NCI-H524 (cell line): ENCODE measurements at regions not wholly inside any gene's neighbourhood (a gene's known extent, or its start where the extent isn't known, plus 50 kb on each side); places are given as distances from the start of the nearest gene placed in this dataset.
"Not testable (repeated sequence)": the region's sequence is repeated elsewhere in the genome, so short reads cannot be mapped to it uniquely, and the experiment has no call there.

Experiments used
- DNase-seq, 2 experiments: peaks; one replicate each; lab custom pipeline; 2025; lab: John Stamatoyannopoulos, UW

DNA sequence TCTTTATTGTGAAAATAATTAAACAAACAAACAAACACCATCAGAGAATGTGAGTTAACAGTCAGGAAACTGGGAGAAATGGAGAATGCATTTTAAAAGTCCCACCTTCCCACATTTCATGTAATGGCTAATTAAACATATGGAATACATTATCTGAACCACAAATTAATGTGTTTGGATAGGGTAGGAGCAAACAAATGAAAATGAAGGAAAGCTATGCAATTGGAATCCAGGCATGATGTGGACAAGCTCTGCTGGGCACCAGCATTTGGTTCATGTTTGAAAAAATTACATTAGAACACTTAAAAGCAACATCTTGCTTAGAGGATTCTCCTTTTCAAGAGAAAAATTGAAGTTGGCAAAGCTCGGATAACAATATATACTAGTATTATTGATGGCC, 628.1 kb downstream of the LMO4 start:
- no peak for DNase-seq

DNA sequence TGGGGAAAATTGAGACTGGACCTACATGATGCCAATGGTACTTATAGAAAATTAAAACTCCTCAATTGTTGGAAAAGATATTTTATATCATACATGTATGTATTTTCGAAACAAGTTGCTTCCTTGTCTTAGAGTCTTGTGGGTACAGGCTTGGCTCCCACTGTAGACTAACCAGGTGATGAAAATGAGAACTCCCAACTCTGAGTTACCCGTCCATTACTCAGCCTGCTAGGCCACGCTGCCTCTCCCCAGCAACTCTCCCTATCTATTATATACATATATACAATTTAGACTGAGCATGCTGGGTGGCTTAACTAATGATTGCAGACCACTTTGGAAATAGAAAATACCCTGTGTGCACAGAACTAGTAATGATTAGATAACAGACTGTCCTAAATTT, 628.7 kb downstream of the LMO4 start:
- no peak for DNase-seq

DNA sequence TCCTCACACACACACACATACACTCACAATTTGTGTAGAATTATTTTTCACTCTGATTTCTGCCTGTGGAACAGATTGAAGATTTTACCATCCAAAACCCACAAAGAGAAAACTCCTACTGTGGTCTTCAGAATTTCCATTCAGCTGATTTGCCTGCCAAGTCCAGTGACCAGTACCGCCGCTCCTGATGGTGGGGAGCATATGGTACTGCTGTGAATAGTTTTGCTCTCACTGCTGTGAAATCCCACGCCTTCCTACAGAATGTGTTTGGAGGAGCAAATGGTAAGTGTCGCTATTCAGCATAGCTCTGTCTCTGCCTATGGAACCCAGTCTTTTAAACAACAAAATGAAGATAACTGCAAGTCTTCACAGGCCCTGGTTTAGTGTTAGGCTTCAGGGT, 629.5 kb downstream of the LMO4 start:
- peak in 1 of 2 experiments; percentile 42 for DNase-seq

- DNase-seq = peak; percentile 22 to 56
Measured at GRCh38 chr1:87958716-87959115, 630.0 kb downstream of the LMO4 start.

- DNase-seq = peak; percentile 87 to 97
Measured at GRCh38 chr1:87959236-87959635, 630.6 kb downstream of the LMO4 start.

DNA sequence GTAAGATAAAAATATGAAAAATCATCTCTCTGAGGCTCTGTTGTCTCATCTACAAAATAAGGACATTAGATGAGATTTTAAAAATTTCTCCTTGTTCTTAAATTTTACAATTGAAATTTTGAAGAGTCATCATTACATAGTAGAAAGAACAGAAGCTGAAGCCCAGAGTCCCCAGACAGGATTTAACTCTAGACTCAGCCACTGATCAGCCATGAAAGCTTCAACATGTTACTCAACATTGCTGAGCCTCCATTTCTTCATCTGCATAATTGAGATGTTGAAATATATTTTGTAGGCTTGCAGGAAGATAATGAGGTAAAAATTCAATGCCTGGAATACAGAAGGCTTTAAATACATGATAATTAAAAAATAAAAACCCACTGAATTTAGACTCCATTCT, 633.3 kb downstream of the LMO4 start:
- no peak for DNase-seq

- DNase-seq = no peak
Measured at GRCh38 chr1:87963556-87963955, 634.9 kb downstream of the LMO4 start.

DNA sequence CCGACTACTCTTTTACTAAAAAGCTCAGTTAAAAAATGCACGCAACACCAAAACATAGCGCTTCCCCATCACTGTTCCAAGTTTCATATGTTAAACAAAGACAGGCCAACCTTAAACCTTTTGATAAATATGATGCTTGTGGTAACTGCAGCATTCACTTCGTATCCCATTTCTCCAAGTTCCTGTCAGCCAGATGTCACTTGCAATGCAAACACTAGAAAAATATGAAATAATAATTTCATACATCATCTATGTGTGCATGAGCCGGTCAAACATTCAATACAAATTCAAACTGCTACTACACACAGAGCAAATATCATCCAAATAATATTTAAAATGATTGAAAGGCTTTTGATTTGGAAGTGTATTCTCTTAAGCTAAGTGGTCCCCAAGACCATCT, 636.5 kb downstream of the LMO4 start:
- DNase-seq = no peak

DNA sequence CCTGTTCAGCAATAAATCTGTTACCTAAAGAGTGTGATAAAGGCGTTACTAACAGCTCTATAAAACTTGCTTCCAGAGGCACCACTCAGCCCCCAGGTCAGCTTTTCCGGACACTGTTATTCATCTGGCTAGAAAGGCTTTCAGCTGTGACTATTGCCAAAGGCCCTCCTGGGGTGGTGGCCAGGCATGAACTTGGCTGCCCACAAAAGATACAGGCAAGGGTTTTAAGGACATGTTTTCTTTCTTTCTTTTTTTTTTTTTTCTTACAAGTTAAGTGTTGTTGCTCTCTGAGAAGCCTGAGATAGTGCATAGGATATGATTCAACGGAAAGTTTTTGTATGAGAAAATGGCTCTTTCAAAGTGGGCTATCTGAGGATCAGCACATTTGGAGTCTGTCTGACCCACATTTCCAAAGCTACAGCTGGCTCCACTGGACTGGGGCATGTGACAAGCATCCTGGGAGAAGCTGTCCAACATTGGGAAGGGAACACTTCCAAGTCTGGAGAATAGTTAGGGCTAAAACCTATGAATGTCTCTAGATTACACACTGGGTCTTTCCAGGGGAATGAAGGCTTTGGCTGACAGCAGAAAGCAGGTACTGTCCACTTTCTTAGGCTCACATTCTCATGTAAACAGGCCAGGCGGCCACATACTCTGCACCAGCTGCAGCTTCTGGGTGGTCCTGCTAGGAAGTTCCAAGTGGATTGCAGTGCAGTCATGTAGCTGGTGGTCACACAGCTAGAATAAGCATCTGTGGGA, 639.7 kb downstream of the LMO4 start:
- DNase-seq = no peak

- DNase-seq = no peak
Measured at GRCh38 chr1:87969040-87969439, 640.4 kb downstream of the LMO4 start.

DNA sequence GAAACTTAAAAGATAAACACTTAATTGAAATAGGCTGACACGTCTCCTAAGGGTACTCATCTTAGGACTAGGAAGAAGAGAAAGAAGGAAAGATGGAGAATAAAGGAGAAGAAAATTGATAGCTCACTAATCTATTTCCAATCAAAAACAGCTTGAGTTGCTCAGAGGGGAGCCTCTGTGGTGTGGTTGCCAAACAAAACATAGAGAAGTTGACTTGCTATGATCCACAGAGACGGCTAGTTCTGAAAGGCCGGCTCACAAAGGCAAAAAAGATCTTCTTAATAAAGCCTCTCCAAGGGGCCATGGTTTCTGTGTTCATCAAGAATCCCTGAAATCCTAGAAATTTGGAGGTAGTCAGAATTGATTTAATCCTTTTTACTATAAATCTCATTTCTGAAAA, 644.1 kb downstream of the LMO4 start:
- no peak for DNase-seq

DNA sequence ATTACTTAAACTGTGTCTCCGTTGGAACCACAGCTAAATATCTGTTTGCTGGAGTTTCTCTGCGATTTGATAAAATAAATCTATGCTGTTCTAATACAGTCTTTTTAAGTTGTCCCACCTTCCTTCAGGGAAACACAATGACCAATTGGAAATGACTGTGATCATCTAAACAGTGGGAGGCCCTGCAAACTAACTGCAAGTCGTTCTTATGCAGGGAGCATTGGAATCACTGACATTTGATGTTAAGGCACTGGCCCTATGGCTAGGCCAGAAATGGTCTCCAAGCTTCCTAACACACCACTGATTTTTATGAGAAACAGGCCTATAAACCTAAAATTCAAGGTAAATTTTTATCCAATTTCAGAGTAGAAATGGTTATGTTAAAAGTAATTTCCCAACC, 645.2 kb downstream of the LMO4 start:
- DNase-seq = no peak

DNA sequence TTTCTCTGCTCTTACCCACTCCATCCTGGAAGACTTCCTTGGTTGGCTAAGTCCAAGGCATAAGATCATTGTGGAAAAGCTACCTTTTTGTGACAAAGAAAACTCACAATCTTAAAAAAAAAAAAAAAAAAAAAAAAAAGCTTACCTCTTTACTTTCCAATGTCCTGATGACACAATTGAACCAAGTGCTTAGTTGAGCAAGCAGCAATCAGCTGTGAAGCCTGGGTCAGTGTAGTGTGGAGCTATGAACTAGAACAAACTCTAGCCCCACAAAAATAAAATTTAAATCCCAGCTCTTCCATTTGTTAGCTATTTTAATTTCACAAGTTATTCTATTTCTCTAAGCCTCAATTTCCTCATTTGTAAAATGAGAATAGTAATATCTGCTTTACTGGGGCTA, 647.6 kb downstream of the LMO4 start:
- no peak for DNase-seq

DNA sequence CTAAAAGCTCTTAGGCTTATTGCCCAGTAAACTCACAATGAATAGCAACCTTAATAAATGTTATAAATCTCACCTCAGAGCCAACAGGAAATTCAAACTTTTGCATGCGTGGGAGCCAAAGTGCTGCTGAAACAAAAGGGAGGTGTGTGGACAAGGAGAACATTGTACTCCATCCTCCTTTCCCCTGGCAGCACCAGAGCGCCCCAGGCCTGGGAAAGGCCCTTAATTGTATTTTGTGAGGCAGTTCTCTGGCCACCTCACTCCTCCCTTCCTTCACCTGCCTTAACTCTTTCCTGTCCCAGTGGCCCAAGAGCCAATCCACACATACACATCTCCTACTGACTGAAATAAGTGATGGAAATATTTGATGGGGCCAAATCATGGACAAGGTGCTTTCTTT, 648.5 kb downstream of the LMO4 start:
- no peak for DNase-seq

- DNase-seq = peak in 1 of 2 experiments; percentile 22
Measured at GRCh38 chr1:87979079-87979478, 650.4 kb downstream of the LMO4 start.

DNA sequence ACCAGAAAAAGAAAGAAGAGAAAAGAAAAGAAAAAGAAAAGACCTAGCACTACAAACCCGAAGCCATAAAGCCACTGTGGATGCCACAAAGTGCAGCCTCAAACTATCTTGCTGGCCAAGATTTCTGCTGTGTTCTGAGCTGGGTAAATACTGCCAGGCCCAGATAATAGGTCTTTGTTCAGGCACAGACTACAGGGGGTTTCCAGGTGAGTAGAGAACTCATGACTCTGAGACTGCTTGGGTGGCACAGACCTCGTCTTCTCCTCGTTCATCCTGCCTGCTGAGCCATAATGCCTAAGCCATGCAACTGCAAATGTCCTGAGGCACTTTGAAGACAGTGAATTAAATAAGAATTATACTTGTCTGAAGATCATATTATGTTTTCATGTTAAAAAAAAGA, 651.8 kb downstream of the LMO4 start:
- DNase-seq = no peak

DNA sequence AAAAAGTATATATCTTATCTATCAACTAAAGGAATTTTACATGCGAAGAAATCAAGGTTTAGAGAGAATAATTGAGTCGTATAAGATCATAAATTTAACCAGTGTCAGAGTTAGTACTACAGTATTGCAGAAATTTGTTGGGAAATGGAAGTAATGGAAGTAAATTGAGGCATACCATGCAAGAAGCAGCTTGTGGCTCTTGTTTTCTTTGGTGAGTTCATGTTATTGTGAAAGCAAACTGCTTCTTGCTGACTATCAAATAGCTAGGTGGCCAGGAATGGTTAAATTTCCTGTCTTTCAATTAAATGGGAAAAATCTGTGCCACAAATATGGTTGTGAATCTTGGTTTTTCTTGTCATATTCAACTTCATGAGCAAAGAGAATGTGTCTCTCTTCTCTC, 652.7 kb downstream of the LMO4 start:
- DNase-seq = no peak

DNA sequence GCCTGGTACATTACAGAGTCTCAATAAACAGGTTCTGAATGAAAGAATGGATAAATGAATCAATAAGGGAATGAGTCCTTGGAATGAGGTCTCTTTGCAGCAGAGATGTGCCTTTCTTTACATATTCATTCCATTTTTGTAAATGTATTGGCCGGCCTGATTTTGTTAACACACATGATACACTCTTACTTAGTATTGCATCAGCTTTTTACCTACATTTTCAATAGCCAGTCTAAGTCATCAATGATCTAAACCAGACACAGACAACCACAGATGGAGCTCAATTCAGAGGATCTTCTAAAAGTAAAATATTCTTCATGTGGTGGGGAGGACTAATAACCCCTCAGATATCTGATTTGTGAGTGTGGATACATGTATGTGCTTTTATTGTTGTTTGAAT, 653.1 kb downstream of the LMO4 start:
- no peak for DNase-seq

DNA sequence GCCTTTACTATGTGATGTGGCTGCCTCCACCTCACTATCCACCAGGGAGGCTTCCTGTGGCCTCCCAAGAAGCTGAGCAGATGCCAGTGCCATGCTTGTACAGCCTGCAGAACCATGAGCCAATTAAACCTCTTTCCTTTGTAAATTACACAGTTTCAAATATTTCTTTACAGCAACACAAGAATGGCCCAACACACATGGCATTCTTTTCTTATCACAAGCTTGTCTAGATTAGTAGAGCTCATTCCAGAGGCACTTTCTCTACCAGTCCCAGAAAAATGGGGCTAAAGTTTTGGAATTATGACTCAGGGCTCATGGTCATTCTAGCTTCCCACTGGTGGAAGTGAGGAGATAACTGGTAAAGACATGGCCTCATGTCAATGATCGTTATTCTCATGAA, 655.2 kb downstream of the LMO4 start:
- DNase-seq = no peak

GRCh38 chr1:87985071-87985470, 656.4 kb downstream of the LMO4 start:
- DNase-seq = no peak

- peak in 1 of 2 experiments; percentile 17 for DNase-seq
Measured at GRCh38 chr1:87986130-87986866, 657.6 kb downstream of the LMO4 start.

DNA sequence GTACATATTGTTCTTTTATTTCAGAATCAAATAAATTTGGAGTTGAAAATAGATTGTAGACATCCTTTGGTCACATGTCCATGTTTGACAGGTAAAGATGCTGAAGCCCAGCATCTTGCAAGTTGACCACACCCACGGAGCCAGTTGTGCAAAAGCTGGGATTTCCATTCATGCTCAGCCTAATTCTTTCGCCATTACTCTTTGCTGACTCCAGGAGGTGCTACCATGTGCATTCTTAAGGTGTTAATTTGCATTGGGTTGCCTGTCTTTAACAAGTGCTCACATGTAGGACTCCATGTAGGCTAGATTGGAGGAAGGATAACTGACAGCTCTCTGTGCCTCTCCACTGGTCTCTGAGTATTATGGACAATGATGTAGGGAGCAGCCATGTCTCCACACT, 660.7 kb downstream of the LMO4 start:
- no peak for DNase-seq

GRCh38 chr1:87992536-87992935, 663.9 kb downstream of the LMO4 start:
- not testable (repeated sequence) for DNase-seq

GRCh38 chr1:87993051-87993450, 664.4 kb downstream of the LMO4 start:
- DNase-seq = no peak
